ENCODE measurements at regions not wholly inside any gene's neighbourhood (a gene's known extent, or its start where the extent isn't known, plus 50 kb on each side); places are given as distances from the start of the nearest gene placed in this dataset.

GRCh38 chr1:79704067-79704466 lies 697.5 kb upstream of the ADGRL4 start:
- TF ChIP-seq POLR2A (IDR thresholded peaks at IDR 0.05), result no peak
- TF ChIP-seq CTCF (IDR thresholded peaks at IDR 0.05), result no peak
- TF ChIP-seq POLR2AphosphoS5 (IDR thresholded peaks at IDR 0.05), result no peak

Measured in prostate gland (tissue), 2 donors.